HG03280 (cell line): ENCODE measurements at regions not wholly inside any gene's neighbourhood (a gene's known extent, or its start where the extent isn't known, plus 50 kb on each side); places are given as distances from the start of the nearest gene placed in this dataset.

Experiments
- ATAC-seq: cut with Tn5 transposase; IDR thresholded peaks from one replicate; pipeline ENCODE4 v1.9.1; 2021; ENCODE audit warnings: mild to moderate bottlenecking, moderate library complexity; ENCODE audit not compliant: unreplicated experiment

GRCh38 chr5:163385824-163386223, 51.6 kb upstream of the CCNG1 start:
- ATAC-seq = no peak

GRCh38 chr5:163386352-163386751, 51.0 kb upstream of the CCNG1 start:
- no peak for ATAC-seq

- ATAC-seq = no peak
These were observed 49.6 kb upstream of the CCNG1 start for GRCh38 chr5:163387589-163388343.
